IMR-90 (cell line): ENCODE measurements at regions not wholly inside any gene's neighbourhood (a gene's known extent, or its start where the extent isn't known, plus 50 kb on each side); places are given as distances from the start of the nearest gene placed in this dataset.

ENCODE experiments used
- BHLHE40 ChIP-seq: fragments of 150-350 bp; IDR thresholded peaks from 2 replicates; pipeline ENCODE4 v1.6.1; 2016; ENCODE audit warnings: mild to moderate bottlenecking, low read depth, low read length
- CEBPB ChIP-seq: IDR thresholded peaks from 2 replicates; pipeline ENCODE4 v1.6.1; 2012; ENCODE audit warnings: low read depth, low read length, improper control_type of control experiment
- CTCF ChIP-seq: conservative IDR thresholded peaks from 2 replicates; pipeline ENCODE4 v1.5.1; 2012; ENCODE audit warnings: mild to moderate bottlenecking, low read depth, low read length, improper control_type of control experiment
- FOS ChIP-seq: fragments of 150-350 bp; IDR thresholded peaks from 2 replicates; pipeline ENCODE4 v1.6.1; 2016; ENCODE audit warnings: low read depth, low read length
- MAFK ChIP-seq: IDR thresholded peaks from 2 replicates; pipeline ENCODE4 v1.6.1; 2012; ENCODE audit warnings: low read depth, low read length, improper control_type of control experiment
- MAZ ChIP-seq: IDR thresholded peaks from 2 replicates; pipeline ENCODE4 v1.6.1; 2012; ENCODE audit warnings: low read depth, mild to moderate bottlenecking, low read length, improper control_type of control experiment, moderate library complexity, borderline replicate concordance
- MXI1 ChIP-seq: IDR thresholded peaks from 2 replicates; pipeline ENCODE4 v1.6.1; 2012; ENCODE audit warnings: low read depth, mild to moderate bottlenecking, low read length, moderate library complexity, borderline replicate concordance
- POLR2A ChIP-seq: IDR thresholded peaks from 2 replicates; pipeline ENCODE4 v1.6.1; 2012; ENCODE audit warnings: mild to moderate bottlenecking, low read depth, low read length
- RAD21 ChIP-seq: IDR thresholded peaks from 2 replicates; pipeline ENCODE4 v1.6.1; 2012; ENCODE audit warnings: low read length, improper control_type of control experiment
- RCOR1 ChIP-seq: IDR thresholded peaks from 2 replicates; pipeline ENCODE4 v1.6.1; 2012; ENCODE audit warnings: mild to moderate bottlenecking, low read length, improper control_type of control experiment; ENCODE audit not compliant: insufficient replicate concordance
- RFX5 ChIP-seq: IDR thresholded peaks from 2 replicates; pipeline ENCODE4 v1.8.0; 2012; ENCODE audit warnings: low read depth, mild to moderate bottlenecking, low read length, moderate library complexity
- SMC3 ChIP-seq: fragments of 150-350 bp; IDR thresholded peaks from 2 replicates; pipeline ENCODE4 v1.6.1; 2016; ENCODE audit warnings: low read depth, mild to moderate bottlenecking, antibody characterized with exemption, low read length, moderate library complexity
- USF2 ChIP-seq: fragments of 150-350 bp; IDR thresholded peaks from 2 replicates; pipeline ENCODE4 v1.6.1; 2017; ENCODE audit warnings: mild to moderate bottlenecking, antibody characterized with exemption, low read length, low read depth

GRCh38 chr5:172524573-172525021 lies 70.3 kb upstream of the SH3PXD2B start:
- TF ChIP-seq POLR2A (no peak), CTCF (no peak), RFX5 (no peak), RAD21 (no peak), FOS (no peak), USF2 (no peak), MAFK (no peak), BHLHE40 (no peak), CEBPB (no peak), MAZ (no peak), SMC3 (no peak), MXI1 (no peak), RCOR1 (no peak)
